H1 (cell line): ENCODE measurements at regions not wholly inside any gene's neighbourhood (a gene's known extent, or its start where the extent isn't known, plus 50 kb on each side); places are given as distances from the start of the nearest gene placed in this dataset.

Experiments used
- CTCF ChIA-PET: fragments of 300-600 bp; sonication (Branson Sonifier 250); formaldehyde crosslinking; loops from one replicate; lab custom pipeline; 2021; ENCODE audit not compliant: partially characterized antibody; lab: Charles Lee
- POLR2A ChIA-PET: fragments of 300-600 bp; sonication (Branson Sonifier 250); formaldehyde crosslinking; loops from one replicate; lab custom pipeline; 2021; ENCODE audit warnings: inconsistent platforms; ENCODE audit not compliant: partially characterized antibody; lab: Charles Lee
- DNase-seq, 2 experiments: peaks; one replicate each; pipeline versions ENCODE4 v3.0.0 to v3.0.0-alpha.2; 2010 to 2022; ENCODE audit warnings: low spot score in 2 of 2, low read depth in 1 of 2, mixed read lengths in 1 of 2
- FAIRE-seq: peaks from 2 replicates; lab custom pipeline; 2011; peaks lifted over from hg19 to GRCh38; lab: Jason Lieb, UNC
- H2AFZ ChIP-seq: 2 replicates; pipeline ENCODE4 v1.8.1; 2012; ENCODE audit warnings: low read length, inconsistent platforms
- H2AK5ac ChIP-seq: 2 replicates; pipeline ENCODE4 v1.6.1; 2013; ENCODE audit warnings: low read depth, low read length
- H2BK120ac ChIP-seq: replicated peaks from 2 replicates; pipeline ENCODE3; 2013; ENCODE audit warnings: low read depth, low read length, inconsistent platforms
- H2BK12ac ChIP-seq: 2 replicates; pipeline ENCODE4 v1.6.1; 2013; ENCODE audit warnings: low read depth, low read length
- H2BK15ac ChIP-seq: 2 replicates; pipeline ENCODE4 v1.6.1; 2013; ENCODE audit warnings: low read length
- H2BK20ac ChIP-seq: 2 replicates; pipeline ENCODE4 v1.6.1; 2013; ENCODE audit warnings: low read length
- H2BK5ac ChIP-seq: 2 replicates; pipeline ENCODE4 v1.6.1; 2013; ENCODE audit warnings: low read depth, low read length
- H3K14ac ChIP-seq: 2 replicates; pipeline ENCODE4 v1.6.1; 2013; ENCODE audit warnings: inconsistent platforms; ENCODE audit not compliant: insufficient read length
- H3K18ac ChIP-seq: 2 replicates; pipeline ENCODE4 v1.6.1; 2013; ENCODE audit warnings: low read length; ENCODE audit errors: extremely low read depth
- H3K23ac ChIP-seq: 2 replicates; pipeline ENCODE4 v1.6.1; 2013; ENCODE audit warnings: inconsistent platforms; ENCODE audit not compliant: insufficient read length
- H3K23me2 ChIP-seq: 2 replicates; pipeline ENCODE4 v1.6.1; 2013; ENCODE audit warnings: low read depth, low read length
- H3K27ac ChIP-seq: 2 replicates; pipeline ENCODE4 v1.6.1; 2011; ENCODE audit warnings: low read depth, low read length, inconsistent platforms
- H3K27me3 ChIP-seq, 4 experiments: replicated peaks in 1 of 4; 1 replicate in 1 of 4; 2 replicates in 3 of 4; pipeline versions ENCODE4 v1.6.1 to v1.8.1; 2011 to 2013; ENCODE audit warnings: low read length in 3 of 4, mild to moderate bottlenecking in 3 of 4, inconsistent platforms in 2 of 4, mixed read lengths in 2 of 4, moderate library complexity in 1 of 4; ENCODE audit not compliant: control insufficient read depth in 3 of 4, insufficient read depth in 3 of 4; ENCODE audit errors: extremely low read depth in 1 of 4
- H3K36me3 ChIP-seq, 4 experiments: 2 replicates each; pipeline versions ENCODE4 v1.6.1 to v1.8.1; 2011 to 2013; ENCODE audit warnings: mild to moderate bottlenecking in 4 of 4, low read length in 3 of 4, moderate library complexity in 2 of 4, control low read depth in 1 of 4, inconsistent platforms in 1 of 4; ENCODE audit not compliant: insufficient read depth in 4 of 4, control insufficient read depth in 2 of 4
- H3K4ac ChIP-seq: replicated peaks from 2 replicates; pipeline ENCODE3; 2013; ENCODE audit warnings: low read length, low read depth, mixed read lengths, inconsistent platforms; ENCODE audit not compliant: insufficient read length
- H3K4me1 ChIP-seq, 4 experiments: replicated peaks in 1 of 4; 1 replicate in 1 of 4; 2 replicates in 3 of 4; pipeline versions ENCODE4 v1.6.1 to v1.8.1; 2011 to 2013; ENCODE audit warnings: low read length in 3 of 4, inconsistent platforms in 2 of 4, mixed read lengths in 1 of 4; ENCODE audit not compliant: insufficient read depth in 4 of 4, control insufficient read depth in 3 of 4
- H3K4me2 ChIP-seq, 2 experiments: 2 replicates each; pipeline versions ENCODE4 v1.6.1 to v1.8.1; 2011 to 2013; ENCODE audit warnings: low read depth in 2 of 2, low read length in 2 of 2, control low read depth in 1 of 2, inconsistent platforms in 1 of 2, mild to moderate bottlenecking in 1 of 2; ENCODE audit not compliant: insufficient read depth in 1 of 2
- H3K4me3 ChIP-seq, 4 experiments: fragments of 200-600, 300-600 bp in 1 of 4; sonication (generic), shearing (Covaris generic), sonication (Bioruptor Twin) in 1 of 4; 2 replicates each; pipeline versions ENCODE4 v1.5.1 to v1.8.1; 2011 to 2016; ENCODE audit warnings: low read length in 4 of 4, low read depth in 3 of 4, control low read depth in 2 of 4, inconsistent platforms in 2 of 4, mild to moderate bottlenecking in 2 of 4, mixed read lengths in 1 of 4, moderate library complexity in 1 of 4; ENCODE audit not compliant: insufficient read depth in 2 of 4; ENCODE audit errors: extremely low read depth in 1 of 4
- H3K56ac ChIP-seq: replicated peaks from 2 replicates; pipeline ENCODE3; 2013; ENCODE audit warnings: low read depth, mild to moderate bottlenecking, mixed read lengths, low read length, inconsistent platforms; ENCODE audit not compliant: insufficient read length
- H3K79me1 ChIP-seq: 2 replicates; pipeline ENCODE4 v1.6.1; 2013; ENCODE audit warnings: low read depth, low read length, control low read depth
- H3K79me2 ChIP-seq, 2 experiments: 2 replicates each; pipeline versions ENCODE4 v1.6.1 to v1.8.1; 2012 to 2013; ENCODE audit warnings: low read length in 2 of 2, mild to moderate bottlenecking in 2 of 2, inconsistent platforms in 1 of 2; ENCODE audit not compliant: insufficient read depth in 2 of 2, control insufficient read depth in 1 of 2
- H3K9ac ChIP-seq, 4 experiments: replicated peaks in 1 of 4; 1 replicate in 1 of 4; 2 replicates in 3 of 4; pipeline versions ENCODE4 v1.6.1 to v1.8.1; 2011 to 2013; ENCODE audit warnings: low read depth in 3 of 4, low read length in 3 of 4, control low read depth in 2 of 4, mild to moderate bottlenecking in 2 of 4, moderate library complexity in 2 of 4, inconsistent platforms in 1 of 4; ENCODE audit errors: extremely low read depth in 1 of 4
- H3K9me3 ChIP-seq, 2 experiments: 2 replicates each; pipeline versions ENCODE4 v1.6.1 to v1.8.1; 2012 to 2013; ENCODE audit warnings: mild to moderate bottlenecking in 2 of 2, moderate library complexity in 2 of 2, control low read depth in 1 of 2, inconsistent platforms in 1 of 2, low read depth in 1 of 2, low read length in 1 of 2, mixed read lengths in 1 of 2; ENCODE audit not compliant: insufficient read depth in 2 of 2
- H4K20me1 ChIP-seq, 2 experiments: replicated peaks in 1 of 2; 2 replicates each; pipeline versions ENCODE3 to v1.8.1; 2011 to 2013; ENCODE audit warnings: inconsistent platforms in 2 of 2, low read length in 2 of 2, mild to moderate bottlenecking in 1 of 2; ENCODE audit not compliant: insufficient read depth in 2 of 2, control insufficient read depth in 1 of 2
- H4K5ac ChIP-seq: 2 replicates; pipeline ENCODE4 v1.6.1; 2013; ENCODE audit warnings: low read length, low read depth, mixed read lengths, inconsistent platforms; ENCODE audit not compliant: insufficient read length
- H4K8ac ChIP-seq: 2 replicates; pipeline ENCODE4 v1.8.0; 2013; ENCODE audit warnings: mild to moderate bottlenecking, moderate library complexity, low read length, inconsistent platforms; ENCODE audit not compliant: insufficient read depth; ENCODE audit errors: extremely low read depth
- H4K91ac ChIP-seq: replicated peaks from 2 replicates; pipeline ENCODE3; 2013; ENCODE audit warnings: low read length, mixed read lengths, inconsistent platforms; ENCODE audit not compliant: insufficient read length
- CTCF ChIP-seq, 3 experiments: IDR thresholded peaks; 1 replicate in 2 of 3; 2 replicates in 1 of 3; pipeline versions ENCODE4 v1.5.1 to v1.6.1; 2011; ENCODE audit warnings: low read length in 3 of 3, mild to moderate bottlenecking in 3 of 3, inconsistent platforms in 2 of 3, low read depth in 1 of 3, moderate library complexity in 1 of 3; ENCODE audit not compliant: insufficient read depth in 1 of 3; ENCODE audit errors: control extremely low read depth in 1 of 3
- POLR2AphosphoS5 ChIP-seq: IDR thresholded peaks from 2 replicates; pipeline ENCODE4 v1.6.1; 2011; ENCODE audit warnings: low read depth, low read length
- RAD21 ChIP-seq, 2 experiments: IDR thresholded peaks in 1 of 2; conservative IDR thresholded peaks in 1 of 2; 2 replicates each; pipeline ENCODE4 v1.6.1; 2011; ENCODE audit warnings: low read depth in 2 of 2, low read length in 2 of 2, improper control_type of control experiment in 1 of 2, inconsistent platforms in 1 of 2, mild to moderate bottlenecking in 1 of 2, moderate library complexity in 1 of 2
- RFX5 ChIP-seq: IDR thresholded peaks from 2 replicates; pipeline ENCODE4 v1.6.1; 2011; ENCODE audit warnings: low read depth, low read length, improper control_type of control experiment, borderline replicate concordance
- SAP30 ChIP-seq: fragments of 300-600 bp; sonication (generic); IDR thresholded peaks from 2 replicates; pipeline ENCODE4 v1.7.1; 2012; ENCODE audit warnings: low read length, moderate library complexity, mild to moderate bottlenecking, inconsistent platforms; ENCODE audit not compliant: insufficient read depth, insufficient replicate concordance
- SIX5 ChIP-seq: IDR thresholded peaks from 2 replicates; pipeline ENCODE4 v1.6.1; 2011; ENCODE audit warnings: mild to moderate bottlenecking, low read depth, low read length
- SP1 ChIP-seq: IDR thresholded peaks from 2 replicates; pipeline ENCODE4 v1.6.1; 2011; ENCODE audit warnings: low read depth, low read length
- SP4 ChIP-seq: IDR thresholded peaks from 2 replicates; pipeline ENCODE4 v1.6.1; 2012; ENCODE audit warnings: low read length, inconsistent platforms
- TAF1 ChIP-seq: IDR thresholded peaks from 2 replicates; pipeline ENCODE4 v1.6.1; 2011; ENCODE audit warnings: mild to moderate bottlenecking, low read depth, low read length
- WGBS, 2 experiments: shearing (Covaris generic) in 1 of 2; methylation state at CpG; one replicate each; pipeline versions ENCODE4 v1.1.6 to v1.1.7; 2013 to 2015; ENCODE audit warnings: low lambda C conversion rate in 2 of 2, mixed read lengths in 2 of 2, inconsistent platforms in 1 of 2, low coverage in 1 of 2, missing lambda C conversion rate in 1 of 2; ENCODE audit not compliant: insufficient replicate concordance in 2 of 2, insufficient coverage in 1 of 2, insufficient read length in 1 of 2; ENCODE audit errors: extremely low coverage in 1 of 2, missing lambda C conversion rate in 1 of 2; 5-methylcytosine and 5-hydroxymethylcytosine counted together

- H3K79me2 ChIP-seq = no peaks in the 10 kb centered on the region
- no peak overlapping the region for H2BK20ac ChIP-seq
- no peak overlapping the region for H3K4me2 ChIP-seq
- DNase-seq (no peak), FAIRE-seq (no peak)
- no peak overlapping the region for H4K5ac ChIP-seq
- H3K27me3 ChIP-seq = peaks cover 0 to 9% (median 4%) of the 10 kb centered on the region in 4 experiments; a peak in 3 of 7 replicates
- H3K23ac ChIP-seq = no peak overlapping the region
- H3K18ac ChIP-seq = no peak overlapping the region
- CTCF ChIA-PET = interaction anchor here (1.0 to 1.2 kb wide), 3 partner anchors 10 to 504 kb away, joined by 3 to 4 read pairs (median 3); no protein-coding TSS in a partner anchor
- no peak overlapping the region for H2AK5ac ChIP-seq
- H2BK12ac ChIP-seq = no peak overlapping the region
- no peak overlapping the region for H2AFZ ChIP-seq
- H3K56ac ChIP-seq = no peak overlapping the region
- H2BK15ac ChIP-seq = no peak overlapping the region
- H3K9me3 ChIP-seq = no peaks in the 10 kb centered on the region
- no peak overlapping the region for H2BK120ac ChIP-seq
- H3K23me2 ChIP-seq = no peaks in the 10 kb centered on the region
- H4K91ac ChIP-seq = no peak overlapping the region
- no peaks in the 10 kb centered on the region for H3K4me1 ChIP-seq
- no peak overlapping the region for H3K27ac ChIP-seq
- H2BK5ac ChIP-seq = no peak overlapping the region
- H3K36me3 ChIP-seq = no peaks in the 10 kb centered on the region
- no peaks in the 10 kb centered on the region for H3K79me1 ChIP-seq
- no peaks in the 10 kb centered on the region for H4K20me1 ChIP-seq
- no peak overlapping the region for H3K4me3 ChIP-seq
- TF ChIP-seq SAP30 = no peak
- TF ChIP-seq SIX5 = no peak
- no peak for TF ChIP-seq RFX5
- no peak for TF ChIP-seq TAF1
- TF ChIP-seq CTCF (IDR thresholded peaks at IDR 0.05; ENCODE audit: control extremely low read depth in 1 of 3, insufficient read depth in 1 of 3, low read depth in 1 of 3, low read length in 3 of 3) = no peak
- TF ChIP-seq SP1 = no peak
- TF ChIP-seq RAD21 (IDR thresholded peaks at IDR 0.05 in 1 of 2, conservative IDR thresholded peaks at IDR 0.05 in 1 of 2; ENCODE audit: low read depth in 2 of 2, low read length in 2 of 2) = no peak
- no peak for TF ChIP-seq SP4
- no peak for TF ChIP-seq POLR2AphosphoS5
- TF ChIP-seq, all 59 proteins: peak for 0
- H4K8ac ChIP-seq = no peak overlapping the region
- POLR2A ChIA-PET = no interaction called here
- 93% methylated on average over 3 of the region's 3 CpGs; no CpG with 5 or more reads in 1 of the 2 experiments for WGBS, 2 experiments
- no peak overlapping the region for H3K9ac ChIP-seq
- H3K14ac ChIP-seq = no peak overlapping the region
- no peak overlapping the region for H3K4ac ChIP-seq
Measured at GRCh38 chr13:40179445-40180281, 486.8 kb downstream of the FOXO1 start.
